Osteocyte (in vitro differentiated cells): ENCODE measurements at regions not wholly inside any gene's neighbourhood (a gene's known extent, or its start where the extent isn't known, plus 50 kb on each side); places are given as distances from the start of the nearest gene placed in this dataset.

Source experiments
- DNase-seq: peaks from one replicate; pipeline ENCODE4 v3.0.0; 2021; ENCODE audit warnings: mixed read lengths; ENCODE audit not compliant: unreplicated experiment; ENCODE audit errors: extremely low spot score
- H3K27ac Mint-ChIP-seq: one replicate; pipeline ENCODE4 v1.8.0; 2021; ENCODE audit warnings: mild to moderate bottlenecking, mixed read lengths; ENCODE audit not compliant: unreplicated experiment
- H3K27me3 Mint-ChIP-seq: one replicate; pipeline ENCODE4 v1.8.0; 2021; ENCODE audit warnings: mixed read lengths; ENCODE audit not compliant: unreplicated experiment
- H3K36me3 Mint-ChIP-seq: one replicate; pipeline ENCODE4 v1.8.0; 2021; ENCODE audit warnings: mixed read lengths; ENCODE audit not compliant: unreplicated experiment
- H3K4me1 Mint-ChIP-seq: one replicate; pipeline ENCODE4 v1.8.0; 2021; ENCODE audit warnings: mixed read lengths; ENCODE audit not compliant: unreplicated experiment
- H3K4me3 Mint-ChIP-seq: one replicate; pipeline ENCODE4 v1.8.0; 2021; ENCODE audit warnings: mild to moderate bottlenecking, moderate library complexity, mixed read lengths; ENCODE audit not compliant: unreplicated experiment
- H3K9me3 Mint-ChIP-seq: one replicate; pipeline ENCODE4 v1.8.0; 2021; ENCODE audit warnings: mixed read lengths; ENCODE audit not compliant: unreplicated experiment
- CTCF ChIP-seq: fragments of 200-600 bp; sonication (generic); IDR thresholded peaks from 2 replicates; pipeline ENCODE4 v1.5.0; 2021; ENCODE audit warnings: antibody characterized with exemption, mild to moderate bottlenecking, moderate library complexity

- TF ChIP-seq CTCF = no peak
- peaks cover 37% of the 10 kb centered on the region for H3K9me3 Mint-ChIP-seq
- no peaks in the 10 kb centered on the region for H3K4me1 Mint-ChIP-seq
- no peak overlapping the region for H3K27ac Mint-ChIP-seq
- peaks cover 9% of the 10 kb centered on the region for H3K36me3 Mint-ChIP-seq
- H3K27me3 Mint-ChIP-seq = no peaks in the 10 kb centered on the region
- no peak overlapping the region for H3K4me3 Mint-ChIP-seq
- no peak for DNase-seq
These were observed 353.3 kb downstream of the MAN2A1 start for GRCh38 chr5:110043025-110043424.

- Mint-ChIP-seq H3K27ac (no peak overlapping the region), H3K27me3 (no peaks in the 10 kb centered on the region), H3K4me3 (no peak overlapping the region), H3K4me1 (no peaks in the 10 kb centered on the region), H3K9me3 (peaks cover 37% of the 10 kb centered on the region), H3K36me3 (peaks cover 9% of the 10 kb centered on the region)
- no peak for TF ChIP-seq CTCF
- DNase-seq = no peak
These were observed 355.4 kb downstream of the MAN2A1 start for GRCh38 chr5:110045158-110045557.

GRCh38 chr5:110048491-110048890 lies 358.8 kb downstream of the MAN2A1 start:
- no peak for DNase-seq
- H3K4me1 Mint-ChIP-seq = no peaks in the 10 kb centered on the region
- H3K36me3 Mint-ChIP-seq = peaks cover 4% of the 10 kb centered on the region
- H3K27me3 Mint-ChIP-seq = no peaks in the 10 kb centered on the region
- no peak overlapping the region for H3K4me3 Mint-ChIP-seq
- H3K9me3 Mint-ChIP-seq = peaks cover 14% of the 10 kb centered on the region
- TF ChIP-seq CTCF = no peak
- no peak overlapping the region for H3K27ac Mint-ChIP-seq

GRCh38 chr5:110049816-110050215 lies 360.1 kb downstream of the MAN2A1 start:
- H3K27me3 Mint-ChIP-seq = no peaks in the 10 kb centered on the region
- peaks cover 3% of the 10 kb centered on the region for H3K9me3 Mint-ChIP-seq
- no peak for DNase-seq
- no peaks in the 10 kb centered on the region for H3K36me3 Mint-ChIP-seq
- no peak overlapping the region for H3K4me3 Mint-ChIP-seq
- H3K4me1 Mint-ChIP-seq = peaks cover 12% of the 10 kb centered on the region
- TF ChIP-seq CTCF = no peak
- no peak overlapping the region for H3K27ac Mint-ChIP-seq

- no peak for DNase-seq
- H3K27me3 Mint-ChIP-seq = no peaks in the 10 kb centered on the region
- no peaks in the 10 kb centered on the region for H3K9me3 Mint-ChIP-seq
- peaks cover 21% of the 10 kb centered on the region for H3K4me1 Mint-ChIP-seq
- no peak overlapping the region for H3K27ac Mint-ChIP-seq
- H3K36me3 Mint-ChIP-seq = no peaks in the 10 kb centered on the region
- no peak overlapping the region for H3K4me3 Mint-ChIP-seq
- no peak for TF ChIP-seq CTCF
These were observed 361.1 kb downstream of the MAN2A1 start for GRCh38 chr5:110050640-110051345.
